Astrocyte (in vitro differentiated cells and primary cell): ENCODE measurements at regions not wholly inside any gene's neighbourhood (a gene's known extent, or its start where the extent isn't known, plus 50 kb on each side); places are given as distances from the start of the nearest gene placed in this dataset.

Source experiments
- EZH2 ChIP-seq: IDR thresholded peaks from 2 replicates; pipeline ENCODE4 v1.6.1; 2012; ENCODE audit warnings: mild to moderate bottlenecking, low read length, inconsistent platforms; ENCODE audit not compliant: insufficient read depth
- TF ChIP-seq, protein P1 (sequence below): IDR thresholded peaks from 2 replicates; pipeline ENCODE4 v1.5.1; 2011; ENCODE audit warnings: low read depth, mild to moderate bottlenecking, inconsistent platforms, low read length, moderate library complexity; ENCODE audit not compliant: insufficient read depth

DNA sequence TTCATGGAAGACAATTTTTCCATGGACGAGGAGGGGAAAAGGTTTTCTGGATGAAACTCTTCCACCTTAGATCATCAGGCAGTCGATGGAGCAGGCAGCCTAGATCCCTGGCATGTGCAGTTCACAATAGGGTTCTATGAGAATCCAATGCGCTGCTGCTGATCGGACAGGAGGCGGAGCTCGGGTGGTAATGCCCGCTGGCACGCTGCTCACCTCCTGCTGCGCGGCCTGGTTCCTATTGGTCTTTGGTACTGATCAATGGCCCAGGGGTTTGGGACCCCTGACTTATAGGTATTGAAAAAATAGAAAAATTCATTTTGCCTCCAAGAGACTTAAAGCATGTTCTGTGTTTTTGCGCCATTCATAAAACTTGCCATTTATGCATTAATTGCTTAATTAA is 793.9 kb upstream of the NR2F2 start:
- TF ChIP-seq, protein P1, sequence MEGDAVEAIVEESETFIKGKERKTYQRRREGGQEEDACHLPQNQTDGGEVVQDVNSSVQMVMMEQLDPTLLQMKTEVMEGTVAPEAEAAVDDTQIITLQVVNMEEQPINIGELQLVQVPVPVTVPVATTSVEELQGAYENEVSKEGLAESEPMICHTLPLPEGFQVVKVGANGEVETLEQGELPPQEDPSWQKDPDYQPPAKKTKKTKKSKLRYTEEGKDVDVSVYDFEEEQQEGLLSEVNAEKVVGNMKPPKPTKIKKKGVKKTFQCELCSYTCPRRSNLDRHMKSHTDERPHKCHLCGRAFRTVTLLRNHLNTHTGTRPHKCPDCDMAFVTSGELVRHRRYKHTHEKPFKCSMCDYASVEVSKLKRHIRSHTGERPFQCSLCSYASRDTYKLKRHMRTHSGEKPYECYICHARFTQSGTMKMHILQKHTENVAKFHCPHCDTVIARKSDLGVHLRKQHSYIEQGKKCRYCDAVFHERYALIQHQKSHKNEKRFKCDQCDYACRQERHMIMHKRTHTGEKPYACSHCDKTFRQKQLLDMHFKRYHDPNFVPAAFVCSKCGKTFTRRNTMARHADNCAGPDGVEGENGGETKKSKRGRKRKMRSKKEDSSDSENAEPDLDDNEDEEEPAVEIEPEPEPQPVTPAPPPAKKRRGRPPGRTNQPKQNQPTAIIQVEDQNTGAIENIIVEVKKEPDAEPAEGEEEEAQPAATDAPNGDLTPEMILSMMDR: no peak
- no peak for TF ChIP-seq EZH2
